ENCODE measurements at regions not wholly inside any gene's neighbourhood (a gene's known extent, or its start where the extent isn't known, plus 50 kb on each side); places are given as distances from the start of the nearest gene placed in this dataset.
"Not testable (repeated sequence)": the region's sequence is repeated elsewhere in the genome, so short reads cannot be mapped to it uniquely, and the experiment has no call there.

DNA sequence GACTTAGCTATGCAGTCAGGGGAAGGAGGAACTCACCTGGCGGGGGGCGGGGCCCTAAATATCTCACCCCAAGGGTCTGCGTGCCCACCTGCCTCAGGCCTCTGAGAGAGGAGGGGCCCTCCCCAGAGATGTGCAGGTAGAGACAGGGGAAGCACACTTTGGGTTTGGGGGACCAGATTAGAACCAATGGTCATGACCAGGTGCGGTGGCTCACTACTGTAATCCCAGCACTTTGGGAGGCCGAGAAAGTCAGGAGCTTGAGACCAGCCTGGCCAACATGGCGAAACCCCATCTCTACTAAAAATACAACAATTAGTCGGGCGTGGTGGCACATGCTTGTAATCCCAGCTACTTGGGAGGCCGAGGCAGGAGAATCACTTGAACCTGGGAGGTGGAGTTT is 246.4 kb upstream of the TCERG1L start:
- TF ChIP-seq CTCF, POLR2A (IDR thresholded peaks at IDR 0.05): not testable (repeated sequence)

All from Peyer's patch (tissue), 4 donors.